Erythroblast (primary cell): ENCODE measurements at regions not wholly inside any gene's neighbourhood (a gene's known extent, or its start where the extent isn't known, plus 50 kb on each side); places are given as distances from the start of the nearest gene placed in this dataset.

Source experiments
- GATA1 ChIP-seq: IDR thresholded peaks from 2 replicates; pipeline ENCODE4 v1.6.1; 2011; ENCODE audit warnings: low read depth, mild to moderate bottlenecking, control low read depth, low read length, moderate library complexity
- POLR2A ChIP-seq: IDR thresholded peaks from 2 replicates; pipeline ENCODE4 v1.6.1; 2011; ENCODE audit warnings: mild to moderate bottlenecking, low read length

GRCh38 chr1:78240191-78240590 lies 194.4 kb downstream of the GIPC2 start:
- TF ChIP-seq POLR2A: no peak
- no peak for TF ChIP-seq GATA1
